ENCODE measurements at regions not wholly inside any gene's neighbourhood (a gene's known extent, or its start where the extent isn't known, plus 50 kb on each side); places are given as distances from the start of the nearest gene placed in this dataset.

GRCh38 chr2:220583725-220584124 lies 956.3 kb downstream of the SLC4A3 start:
- WGBS (ENCODE audit: low lambda C conversion rate) = 48% methylated on average over 2 of the region's 2 CpGs
- H3K4me1 ChIP-seq (ENCODE audit: insufficient read depth, low read length) = no peaks in the 10 kb centered on the region
- no peak overlapping the region for H3K27ac ChIP-seq (ENCODE audit: extremely low read length, insufficient read depth, low read length)
- H3K9ac ChIP-seq (ENCODE audit: insufficient read depth, low read depth, low read length) = no peak overlapping the region
- TF ChIP-seq HOXA5 (CRISPR knock-in tag; IDR thresholded peaks at IDR 0.05) (no peak), ZNF543 (CRISPR knock-in tag; IDR thresholded peaks at IDR 0.05) (no peak), ZBTB21 (CRISPR knock-in tag; IDR thresholded peaks at IDR 0.05) (no peak), ZNF576 (CRISPR knock-in tag; IDR thresholded peaks at IDR 0.05) (no peak)
- intact Hi-C loops (cut with micrococcal nuclease; ENCODE audit: unreplicated experiment) (no loop called here), in situ Hi-C loops (cut with HindIII; ENCODE audit: extremely low pct_ligation_motif_present, low pct_unique_long_range_greater_than_20kb) (no loop called here)
- no peaks in the 10 kb centered on the region for H3K36me3 ChIP-seq (replicated peaks in 1 of 2; ENCODE audit: control insufficient read depth in 1 of 2, insufficient read depth in 2 of 2, low read length in 2 of 2)
- FAIRE-seq (no peak), ATAC-seq (no peak), DNase-seq (ENCODE audit: low spot score) (no peak)
- no peak overlapping the region for H3K4me3 ChIP-seq (replicated peaks in 1 of 3; ENCODE audit: insufficient read depth in 1 of 3, low read depth in 2 of 3, low read length in 3 of 3)
- H3K4me2 ChIP-seq (ENCODE audit: low read depth, low read length) = no peak overlapping the region
- H3K27me3 ChIP-seq (ENCODE audit: control insufficient read depth in 1 of 2, insufficient read depth in 2 of 2, low read length in 2 of 2) = no peaks in the 10 kb centered on the region
- H4K20me1 ChIP-seq (ENCODE audit: insufficient read depth, low read length) = no peaks in the 10 kb centered on the region
- CTCF ChIA-PET (ENCODE audit: low intra/inter-chr PET ratio, low total read pairs) = no interaction called here
- no peaks in the 10 kb centered on the region for H3K79me2 ChIP-seq (ENCODE audit: insufficient read depth, low read length)
- BruUV-seq (replicated peaks) = no TSS peak
- no peak overlapping the region for H2AFZ ChIP-seq (ENCODE audit: low read length)
- POLR2A ChIA-PET = no interaction called here
- H3K9me3 ChIP-seq (ENCODE audit: low read length) = peaks cover 18% of the 10 kb centered on the region

GRCh38 chr2:220585241-220585640 lies 957.8 kb downstream of the SLC4A3 start:
- intact Hi-C loops (cut with micrococcal nuclease; ENCODE audit: unreplicated experiment) (no loop called here), in situ Hi-C loops (cut with HindIII; ENCODE audit: extremely low pct_ligation_motif_present, low pct_unique_long_range_greater_than_20kb) (no loop called here)
- CTCF ChIA-PET (ENCODE audit: low intra/inter-chr PET ratio, low total read pairs) = no interaction called here
- Histone ChIP-seq H3K27me3 (ENCODE audit: control insufficient read depth in 1 of 2, insufficient read depth in 2 of 2, low read length in 2 of 2) (no peaks in the 10 kb centered on the region), H2AFZ (ENCODE audit: low read length) (no peak overlapping the region), H3K27ac (ENCODE audit: extremely low read length, insufficient read depth, low read length) (no peak overlapping the region), H3K4me3 (replicated peaks in 1 of 3; ENCODE audit: insufficient read depth in 1 of 3, low read depth in 2 of 3, low read length in 3 of 3) (no peak overlapping the region), H3K4me2 (ENCODE audit: low read depth, low read length) (no peak overlapping the region), H3K9me3 (ENCODE audit: low read length) (peaks cover 26% of the 10 kb centered on the region; the same call in 1 of the 2 replicates), H3K9ac (ENCODE audit: insufficient read depth, low read depth, low read length) (no peak overlapping the region), H3K36me3 (replicated peaks in 1 of 2; ENCODE audit: control insufficient read depth in 1 of 2, insufficient read depth in 2 of 2, low read length in 2 of 2) (no peaks in the 10 kb centered on the region), H4K20me1 (ENCODE audit: insufficient read depth, low read length) (no peaks in the 10 kb centered on the region), H3K79me2 (ENCODE audit: insufficient read depth, low read length) (no peaks in the 10 kb centered on the region), H3K4me1 (ENCODE audit: insufficient read depth, low read length) (no peaks in the 10 kb centered on the region)
- 3% methylated on average over 2 of the region's 2 CpGs for WGBS (ENCODE audit: low lambda C conversion rate)
- TF ChIP-seq HNRNPL (IDR thresholded peaks at IDR 0.05; ENCODE audit: low read depth, low read length) = no peak
- no peak for TF ChIP-seq YEATS4 (CRISPR knock-in tag; IDR thresholded peaks at IDR 0.05; ENCODE audit: borderline replicate concordance)
- no peak for TF ChIP-seq NAIF1 (CRISPR knock-in tag; IDR thresholded peaks at IDR 0.05; ENCODE audit: borderline replicate concordance)
- TF ChIP-seq HES4 (CRISPR knock-in tag; IDR thresholded peaks at IDR 0.05; ENCODE audit: borderline replicate concordance) = no peak
- no peak for TF ChIP-seq ZNF367 (CRISPR knock-in tag; IDR thresholded peaks at IDR 0.05; ENCODE audit: borderline replicate concordance)
- TF ChIP-seq ARNT2 (CRISPR knock-in tag; IDR thresholded peaks at IDR 0.05; ENCODE audit: low read depth) = no peak
- no peak for TF ChIP-seq SNAPC5 (CRISPR knock-in tag; IDR thresholded peaks at IDR 0.05; ENCODE audit: borderline replicate concordance)
- POLR2A ChIA-PET = no interaction called here
- no peak for FAIRE-seq
- no peak for DNase-seq (ENCODE audit: low spot score)
- ATAC-seq = no peak
- no TSS peak for BruUV-seq (replicated peaks)
